CD4-positive, alpha-beta T cell (primary cell): ENCODE measurements at regions not wholly inside any gene's neighbourhood (a gene's known extent, or its start where the extent isn't known, plus 50 kb on each side); places are given as distances from the start of the nearest gene placed in this dataset.
"Not testable (repeated sequence)": the region's sequence is repeated elsewhere in the genome, so short reads cannot be mapped to it uniquely, and the experiment has no call there.

ENCODE experiments used
- ATAC-seq: fragments of 200-7000 bp; cut with Tn5 transposase; one replicate; pipeline ENCODE4 v1.10.0; 2022; ENCODE audit warnings: mild to moderate bottlenecking; ENCODE audit not compliant: poor library complexity
- CTCF ChIA-PET: fragments of 350-600 bp; sonication (Branson Sonifier 250); formaldehyde crosslinking; loops from one replicate; lab custom pipeline; 2021; ENCODE audit warnings: antibody characterized with exemption, inconsistent platforms; lab: Charles Lee
- POLR2A ChIA-PET: fragments of 350-600 bp; sonication (Branson Sonifier 250); formaldehyde crosslinking; loops from one replicate; lab custom pipeline; 2021; ENCODE audit warnings: antibody characterized with exemption, inconsistent platforms; lab: Charles Lee
- DNase-seq, 14 experiments: peaks; one replicate each; pipeline ENCODE4 v3.0.0-alpha.2; 2013 to 2020; ENCODE audit warnings: mixed read lengths in 2 of 14
- H3K27ac ChIP-seq, 2 donors: one replicate each; pipeline versions ENCODE4 v1.5.1 to v1.7.0; 2013; ENCODE audit warnings: low read length in 2 of 2, low read depth in 1 of 2, mild to moderate bottlenecking in 1 of 2
- H3K27me3 ChIP-seq, 2 experiments: 1 replicate in 1 of 2; 2 replicates in 1 of 2; pipeline versions ENCODE4 v1.6.1 to v1.7.0; 2013; ENCODE audit warnings: low read length in 2 of 2, control low read depth in 1 of 2, mild to moderate bottlenecking in 1 of 2, moderate library complexity in 1 of 2; ENCODE audit not compliant: insufficient read depth in 2 of 2, control insufficient read depth in 1 of 2
- H3K36me3 ChIP-seq: one replicate; pipeline ENCODE4 v1.6.1; 2013; ENCODE audit warnings: low read length, control low read depth; ENCODE audit not compliant: insufficient read depth
- H3K4me1 ChIP-seq: one replicate; pipeline ENCODE4 v1.6.1; 2013; ENCODE audit warnings: low read length, control low read depth; ENCODE audit not compliant: insufficient read depth
- H3K4me3 ChIP-seq: one replicate; pipeline ENCODE4 v1.5.1; 2013; ENCODE audit warnings: mild to moderate bottlenecking, low read length, moderate library complexity
- H3K9me3 ChIP-seq, 2 experiments: 1 replicate in 1 of 2; 2 replicates in 1 of 2; pipeline versions ENCODE4 v1.6.1 to v1.7.0; 2013; ENCODE audit warnings: low read length in 2 of 2, mild to moderate bottlenecking in 2 of 2, control low read depth in 1 of 2, moderate library complexity in 1 of 2; ENCODE audit not compliant: control insufficient read depth in 1 of 2, insufficient read depth in 1 of 2
- H3K27ac Mint-ChIP-seq: one replicate; pipeline ENCODE4 v1.8.0; 2020; ENCODE audit warnings: mixed read lengths
- H3K27me3 Mint-ChIP-seq: one replicate; pipeline ENCODE4 v1.8.0; 2021; ENCODE audit warnings: mixed read lengths
- H3K36me3 Mint-ChIP-seq: one replicate; pipeline ENCODE4 v1.8.0; 2021; ENCODE audit warnings: low read depth, mixed read lengths
- H3K4me1 Mint-ChIP-seq: one replicate; pipeline ENCODE4 v1.8.0; 2021; ENCODE audit warnings: low read depth, mixed read lengths
- H3K4me3 Mint-ChIP-seq: one replicate; pipeline ENCODE4 v1.8.0; 2020; ENCODE audit warnings: mild to moderate bottlenecking, mixed read lengths
- H3K9me3 Mint-ChIP-seq: one replicate; pipeline ENCODE4 v1.8.0; 2020; ENCODE audit warnings: mixed read lengths
- CTCF ChIP-seq: fragments of 200-600 bp; IDR thresholded peaks from one replicate; pipeline ENCODE4 v1.8.0; 2022; ENCODE audit warnings: antibody characterized with exemption, mild to moderate bottlenecking
- intact Hi-C, 2 experiments: fragments of 100-400 bp; cut with DNase I in 1 of 2; cut with micrococcal nuclease in 1 of 2; formaldehyde crosslinking; loops; one replicate each; pipeline versions ENCODE4 v1.15.1 to v1.9.0; 2023 to 2025; cut with DNase I, micrococcal nuclease

DNA sequence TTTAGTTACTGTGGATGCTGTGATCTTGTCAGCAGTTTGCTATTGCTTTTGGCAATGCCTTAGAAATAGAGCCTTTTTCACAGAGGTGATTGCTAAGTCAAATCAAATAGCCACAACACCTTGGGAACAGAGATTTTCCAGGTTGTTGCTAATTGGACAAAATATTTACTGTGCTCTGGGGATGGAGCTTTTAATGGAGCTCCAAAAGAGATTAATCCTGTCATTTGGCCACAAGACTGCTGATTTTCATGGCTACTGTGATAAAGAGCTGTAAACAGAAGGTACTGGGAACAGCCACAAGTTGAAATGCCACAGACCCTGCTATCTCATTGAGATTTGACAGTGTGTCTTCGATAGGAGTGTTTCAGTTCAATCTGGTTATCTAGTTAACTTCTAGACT, 1715.2 kb upstream of the ADGRL3 start:
- no peaks in the 10 kb centered on the region for H3K36me3 ChIP-seq
- ATAC-seq: no peak
- no peak overlapping the region for H3K27ac ChIP-seq
- CTCF ChIA-PET: no interaction called here
- Mint-ChIP-seq H3K27me3 (no peaks in the 10 kb centered on the region), H3K27ac (no peak overlapping the region), H3K9me3 (peaks cover 13% of the 10 kb centered on the region), H3K4me3 (no peak overlapping the region), H3K36me3 (no peaks in the 10 kb centered on the region), H3K4me1 (no peaks in the 10 kb centered on the region)
- H3K27me3 ChIP-seq: no peaks in the 10 kb centered on the region
- H3K9me3 ChIP-seq: no peaks in the 10 kb centered on the region
- no peak for TF ChIP-seq CTCF
- POLR2A ChIA-PET: no interaction called here
- DNase-seq: no peak
- H3K4me1 ChIP-seq: no peaks in the 10 kb centered on the region
- intact Hi-C loops: no loop called here
- no peak overlapping the region for H3K4me3 ChIP-seq

DNA sequence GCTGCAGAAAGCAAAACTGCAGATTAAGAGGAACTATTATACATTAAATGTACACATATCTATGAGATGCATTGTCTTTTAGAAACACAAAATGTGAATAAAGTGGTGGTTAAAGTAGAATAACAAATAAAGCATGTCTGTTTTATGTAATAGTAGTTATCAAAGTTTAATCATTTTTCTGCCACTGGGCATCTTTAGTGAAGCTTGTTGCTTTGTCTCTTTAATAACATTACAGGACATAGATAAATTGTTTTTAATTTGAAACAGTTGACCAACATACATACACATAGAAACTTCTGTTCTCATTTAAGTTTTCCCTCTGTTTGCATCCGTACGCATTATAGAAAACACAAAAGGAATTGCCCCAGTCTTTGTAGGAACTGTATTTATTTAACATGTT, 1700.0 kb upstream of the ADGRL3 start:
- intact Hi-C loops: no loop called here
- Histone ChIP-seq H3K27ac (no peak overlapping the region), H3K27me3 (no peaks in the 10 kb centered on the region), H3K9me3 (peaks cover 0 to 5% of the 10 kb centered on the region in 2 experiments), H3K4me1 (no peaks in the 10 kb centered on the region), H3K36me3 (no peaks in the 10 kb centered on the region), H3K4me3 (no peak overlapping the region)
- H3K4me3 Mint-ChIP-seq: no peak overlapping the region
- H3K4me1 Mint-ChIP-seq: no peaks in the 10 kb centered on the region
- CTCF ChIA-PET: interaction anchor here (1.4 kb wide), 1 partner anchor 8 kb away, joined by 3 read pairs; no protein-coding TSS in a partner anchor
- ATAC-seq: no peak
- H3K9me3 Mint-ChIP-seq: peaks cover 3% of the 10 kb centered on the region
- POLR2A ChIA-PET: no interaction called here
- H3K36me3 Mint-ChIP-seq: no peaks in the 10 kb centered on the region
- no peak for DNase-seq
- no peaks in the 10 kb centered on the region for H3K27me3 Mint-ChIP-seq
- no peak for TF ChIP-seq CTCF
- no peak overlapping the region for H3K27ac Mint-ChIP-seq

GRCh38 chr4:59503731-59504130, 1696.4 kb upstream of the ADGRL3 start:
- DNase-seq: peak in 1 of 14 experiments; percentile 5
- TF ChIP-seq CTCF: no peak
- Mint-ChIP-seq H3K27me3 (no peaks in the 10 kb centered on the region), H3K9me3 (peaks cover 3% of the 10 kb centered on the region), H3K4me3 (no peak overlapping the region), H3K36me3 (no peaks in the 10 kb centered on the region), H3K27ac (no peak overlapping the region), H3K4me1 (no peaks in the 10 kb centered on the region)
- H3K4me3 ChIP-seq: no peak overlapping the region
- ChIA-PET POLR2A (no interaction called here), CTCF (no interaction called here)
- no peak for ATAC-seq
- H3K27me3 ChIP-seq: no peaks in the 10 kb centered on the region
- no peaks in the 10 kb centered on the region for H3K9me3 ChIP-seq
- no peaks in the 10 kb centered on the region for H3K36me3 ChIP-seq
- no peak overlapping the region for H3K27ac ChIP-seq
- intact Hi-C loops: no loop called here
- no peaks in the 10 kb centered on the region for H3K4me1 ChIP-seq

GRCh38 chr4:59511809-59512208, 1688.3 kb upstream of the ADGRL3 start:
- H3K27me3 Mint-ChIP-seq, intact Hi-C loops, H3K4me3 Mint-ChIP-seq, H3K36me3 ChIP-seq, ATAC-seq, H3K9me3 ChIP-seq, H3K27ac Mint-ChIP-seq, H3K27ac ChIP-seq, H3K4me1 Mint-ChIP-seq, H3K4me1 ChIP-seq, H3K27me3 ChIP-seq, CTCF ChIA-PET, H3K4me3 ChIP-seq, H3K9me3 Mint-ChIP-seq, H3K36me3 Mint-ChIP-seq, DNase-seq, POLR2A ChIA-PET: not testable (repeated sequence)
